CD4-positive, alpha-beta T cell treated with Interleukin-15 for 4 hours (primary cell): ENCODE measurements at regions not wholly inside any gene's neighbourhood (a gene's known extent, or its start where the extent isn't known, plus 50 kb on each side); places are given as distances from the start of the nearest gene placed in this dataset.

Experiments
- DNase-seq: peaks from one replicate; pipeline ENCODE4 v3.0.0-alpha.2; 2020; ENCODE audit warnings: low spot score

- peak; percentile 40 for DNase-seq
These were observed 204.7 kb upstream of the S100G start for GRCh38 chrX:16445166-16445752.

GRCh38 chrX:16451334-16451733 is 198.6 kb upstream of the S100G start:
- DNase-seq = no peak

- DNase-seq = no peak
These were observed 195.0 kb upstream of the S100G start for GRCh38 chrX:16454926-16455325.

GRCh38 chrX:16457239-16457638 is 192.7 kb upstream of the S100G start:
- DNase-seq = no peak

- no peak for DNase-seq
These were observed 191.8 kb upstream of the S100G start for GRCh38 chrX:16458208-16458607.

GRCh38 chrX:16459008-16459407 is 190.9 kb upstream of the S100G start:
- DNase-seq = no peak

- no peak for DNase-seq
These were observed 188.0 kb upstream of the S100G start for GRCh38 chrX:16461968-16462367.

- no peak for DNase-seq
These were observed 187.0 kb upstream of the S100G start for GRCh38 chrX:16462912-16463311.

- no peak for DNase-seq
These were observed 185.6 kb upstream of the S100G start for GRCh38 chrX:16464369-16464768.

GRCh38 chrX:16465081-16465876 is 184.7 kb upstream of the S100G start:
- DNase-seq = no peak

- no peak for DNase-seq
These were observed 183.1 kb upstream of the S100G start for GRCh38 chrX:16466640-16467432.

GRCh38 chrX:16469870-16470269 is 180.1 kb upstream of the S100G start:
- DNase-seq = no peak

GRCh38 chrX:16472345-16472744 is 177.6 kb upstream of the S100G start:
- no peak for DNase-seq

- DNase-seq = no peak
These were observed 175.4 kb upstream of the S100G start for GRCh38 chrX:16474511-16474910.

GRCh38 chrX:16476009-16476408 is 173.9 kb upstream of the S100G start:
- no peak for DNase-seq

- DNase-seq = no peak
These were observed 173.3 kb upstream of the S100G start for GRCh38 chrX:16476692-16477091.

- no peak for DNase-seq
These were observed 170.6 kb upstream of the S100G start for GRCh38 chrX:16479206-16479869.

GRCh38 chrX:16480049-16480448 is 169.9 kb upstream of the S100G start:
- no peak for DNase-seq

GRCh38 chrX:16484338-16484737 is 165.6 kb upstream of the S100G start:
- DNase-seq = peak; percentile 25

GRCh38 chrX:16487620-16488385 is 162.2 kb upstream of the S100G start:
- no peak for DNase-seq

GRCh38 chrX:16488959-16489358 is 161.0 kb upstream of the S100G start:
- no peak for DNase-seq

- DNase-seq = no peak
These were observed 158.5 kb upstream of the S100G start for GRCh38 chrX:16491461-16491860.
